Peyer's patch (tissue), 4 donors: ENCODE measurements at regions not wholly inside any gene's neighbourhood (a gene's known extent, or its start where the extent isn't known, plus 50 kb on each side); places are given as distances from the start of the nearest gene placed in this dataset.

Experiments
- CTCF ChIP-seq, 6 experiments: fragments of 450-650 bp in 4 of 6; fragments of 200-600 bp in 2 of 6; sonication (generic) in 1 of 6; IDR thresholded peaks; one replicate each; pipeline ENCODE4 v1.5.1; 2017 to 2019; ENCODE audit warnings: antibody characterized with exemption in 6 of 6, mild to moderate bottlenecking in 3 of 6, moderate library complexity in 1 of 6
- POLR2A ChIP-seq, 2 donors: fragments of 450-650 bp; IDR thresholded peaks; one replicate each; pipeline ENCODE4 v1.5.1; 2017; ENCODE audit warnings: antibody characterized with exemption in 2 of 2, mild to moderate bottlenecking in 2 of 2, moderate library complexity in 2 of 2

- TF ChIP-seq CTCF (IDR thresholded peaks at IDR 0.05): no peak
- TF ChIP-seq POLR2A (IDR thresholded peaks at IDR 0.05): no peak
Measured at GRCh38 chr2:198238429-198238828, 434.0 kb downstream of the PLCL1 start.
